ENCODE measurements at regions not wholly inside any gene's neighbourhood (a gene's known extent, or its start where the extent isn't known, plus 50 kb on each side); places are given as distances from the start of the nearest gene placed in this dataset.

GRCh38 chr4:184575306-184575705, 73.9 kb downstream of the CASP3 start:
- no peak for DNase-seq (ENCODE audit: low read depth in 3 of 3, low spot score in 1 of 3)

DNA sequence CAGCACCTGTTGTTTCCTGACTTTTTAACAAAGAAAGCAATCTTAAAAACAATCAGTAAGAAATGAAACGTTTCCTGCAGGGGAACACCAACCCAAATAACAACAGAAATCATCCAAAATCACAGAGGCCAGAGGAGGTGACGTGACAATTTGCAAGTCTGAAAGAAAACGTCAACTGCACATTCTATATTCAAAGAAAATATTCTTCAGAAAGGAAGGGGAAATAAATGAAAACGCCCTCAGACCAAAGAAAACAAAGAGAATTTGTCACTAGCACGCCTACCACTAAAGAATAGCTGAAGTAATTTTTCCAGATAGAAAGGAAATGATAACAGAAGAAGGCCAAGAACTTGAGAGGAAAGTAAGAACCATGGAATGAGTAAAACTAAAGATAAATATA, 74.4 kb downstream of the CASP3 start:
- no peak for DNase-seq (ENCODE audit: low read depth in 3 of 3, low spot score in 1 of 3)

GRCh38 chr4:184573701-184574100, 75.5 kb downstream of the CASP3 start:
- no peak for DNase-seq (ENCODE audit: low read depth in 3 of 3, low spot score in 1 of 3)

DNA sequence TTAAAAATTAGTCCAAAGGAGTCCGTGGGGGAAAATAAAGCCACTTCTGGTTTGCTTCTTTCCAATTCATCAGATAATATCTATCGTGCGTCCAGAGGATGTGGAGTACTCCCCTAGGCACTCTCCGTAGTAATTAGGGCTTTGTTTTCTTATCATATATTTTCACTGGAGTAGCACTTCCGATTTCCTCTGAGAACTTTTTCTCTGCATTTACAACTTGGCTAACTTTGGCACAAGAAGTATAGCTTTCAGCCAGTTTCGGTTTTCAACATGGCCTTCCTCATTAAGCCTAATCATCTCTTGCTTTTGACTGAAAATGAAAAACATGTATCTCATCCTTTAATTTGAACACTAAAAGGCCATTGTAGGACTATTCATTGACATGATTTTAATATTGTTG, 80.5 kb downstream of the CASP3 start:
- DNase-seq (ENCODE audit: low read depth in 3 of 3, low spot score in 1 of 3), result no peak

DNA sequence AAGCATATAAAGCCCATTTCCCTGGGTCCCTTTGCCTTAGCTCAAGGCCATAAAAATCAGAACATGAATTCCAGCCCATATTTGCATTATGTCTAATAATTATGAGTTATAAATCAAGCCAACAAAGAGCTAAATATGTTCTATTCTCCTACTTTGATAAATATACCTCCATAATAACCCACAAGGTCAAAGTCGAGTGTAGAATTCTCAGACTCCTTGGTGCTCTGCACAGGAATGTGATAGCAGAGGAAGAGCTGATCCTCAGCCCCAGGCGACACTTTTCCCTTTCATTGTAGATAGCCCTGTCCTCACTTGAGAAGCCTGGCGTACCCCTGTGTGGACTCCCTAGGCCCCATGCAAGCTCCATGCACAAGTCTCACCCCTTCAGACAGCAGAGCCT, 85.6 kb downstream of the CASP3 start:
- DNase-seq (ENCODE audit: low read depth in 3 of 3, low spot score in 1 of 3), result no peak

GRCh38 chr4:184558996-184559395, 84.6 kb upstream of the IRF2 start:
- DNase-seq (ENCODE audit: low read depth in 3 of 3, low spot score in 1 of 3), result no peak

- DNase-seq (ENCODE audit: low read depth in 3 of 3, low spot score in 1 of 3), result no peak
These were observed 79.5 kb upstream of the IRF2 start for GRCh38 chr4:184553891-184554290.

DNA sequence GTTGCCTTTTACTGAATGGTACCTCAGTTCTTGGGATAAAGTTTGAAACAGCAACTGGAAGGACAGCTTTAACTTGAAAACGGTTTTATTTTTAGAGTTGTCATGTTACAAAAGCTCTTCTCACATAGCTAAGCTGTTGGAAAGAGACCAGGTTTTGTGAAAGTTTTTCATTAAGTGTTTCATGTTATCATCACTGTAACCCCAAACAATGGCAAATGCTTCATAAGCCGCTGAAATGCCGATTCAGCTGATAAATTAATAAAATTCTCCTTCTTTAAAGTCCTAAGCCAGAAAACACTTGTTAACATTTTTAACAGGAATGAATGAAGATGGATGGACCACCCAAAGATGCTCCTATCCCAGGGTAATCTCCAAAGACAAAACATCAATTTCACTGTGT, 76.1 kb upstream of the IRF2 start:
- no peak for DNase-seq (ENCODE audit: low read depth in 3 of 3, low spot score in 1 of 3)

DNA sequence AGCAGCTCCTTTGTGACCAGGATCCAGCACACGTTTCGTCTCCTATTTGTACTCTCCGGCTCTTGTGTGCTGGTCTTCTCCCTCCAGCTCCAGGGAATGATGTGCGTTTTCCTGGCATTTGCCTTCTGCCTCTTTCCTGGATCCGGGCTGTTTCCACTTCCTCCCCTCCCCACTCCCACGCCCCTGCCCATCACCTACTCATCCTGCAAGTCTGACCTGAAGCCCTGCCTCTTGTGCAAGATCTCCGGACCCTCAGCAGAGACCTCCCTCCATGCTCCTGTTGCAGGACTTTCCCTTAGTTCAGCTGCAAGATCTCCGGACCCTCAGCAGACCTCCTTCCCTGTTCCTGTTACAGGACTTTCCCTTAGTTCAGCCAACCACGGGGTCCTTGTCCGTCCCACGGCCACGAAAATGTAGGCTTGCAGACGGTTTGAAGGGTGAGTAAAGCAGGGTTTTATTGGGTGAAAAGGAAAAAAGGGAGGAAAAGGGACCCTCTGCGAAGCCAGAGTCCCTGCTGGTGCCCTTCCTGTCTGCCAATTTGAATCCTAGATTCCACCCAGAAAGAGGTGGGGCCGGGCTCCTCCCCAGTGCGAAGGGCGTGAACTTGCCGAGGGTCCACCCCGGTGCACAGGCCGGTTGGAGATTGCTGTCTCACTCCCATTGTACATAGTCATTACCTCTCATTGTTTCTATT, 74.4 kb upstream of the IRF2 start:
- DNase-seq (ENCODE audit: low read depth in 3 of 3, low spot score in 1 of 3), result no peak

DNA sequence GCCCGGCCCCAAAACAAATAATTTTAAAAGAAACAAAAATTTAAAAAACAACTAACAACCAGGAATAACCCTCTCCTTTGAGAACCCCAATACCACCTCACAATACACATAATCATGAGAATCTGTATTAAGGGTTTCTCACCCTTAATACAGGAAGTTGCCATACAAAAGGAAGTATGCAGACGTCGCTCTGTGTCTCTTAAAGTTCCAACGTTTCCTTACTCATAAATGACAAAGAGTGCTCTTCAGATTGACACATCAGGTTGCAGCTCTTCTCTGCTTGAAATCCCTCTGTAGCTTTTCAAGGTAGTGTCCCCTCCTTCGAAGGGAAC, 73.9 kb upstream of the IRF2 start:
- no peak for DNase-seq (ENCODE audit: low read depth in 3 of 3, low spot score in 1 of 3)

DNA sequence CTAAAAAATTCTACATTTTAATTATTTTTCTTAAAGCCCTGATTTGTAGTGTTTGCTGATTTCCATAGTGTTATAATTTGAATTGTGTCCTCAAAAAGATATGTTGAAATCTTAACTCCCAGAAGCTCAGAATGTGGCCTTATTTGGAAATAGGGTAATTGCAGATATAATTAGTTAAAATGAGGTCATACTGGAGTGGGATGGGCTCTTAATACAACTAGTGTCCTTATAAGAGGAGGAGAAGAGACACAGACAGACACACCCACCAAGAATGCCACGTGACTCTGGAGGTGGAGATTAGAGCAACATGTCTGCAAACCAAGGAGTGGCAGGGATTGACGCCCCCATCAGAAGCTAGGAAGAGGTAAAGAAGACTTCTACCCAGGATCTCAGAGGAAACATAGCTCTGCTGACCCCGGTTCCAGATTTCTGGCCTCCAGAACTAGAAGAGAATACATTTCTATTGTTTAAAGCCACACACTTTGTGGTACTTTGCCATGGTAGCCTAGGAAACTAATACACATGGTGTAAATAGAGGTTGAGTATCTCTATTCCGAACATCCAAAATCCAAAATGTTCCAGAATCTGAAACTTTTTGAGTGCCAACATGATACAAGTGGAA, 70.5 kb upstream of the IRF2 start:
- no peak for DNase-seq (ENCODE audit: low read depth in 3 of 3, low spot score in 1 of 3)

GRCh38 chr4:184541907-184542306, 67.6 kb upstream of the IRF2 start:
- DNase-seq (ENCODE audit: low read depth in 3 of 3, low spot score in 1 of 3), result no peak

GRCh38 chr4:184540307-184540706, 66.0 kb upstream of the IRF2 start:
- DNase-seq (ENCODE audit: low read depth in 3 of 3, low spot score in 1 of 3), result no peak

DNA sequence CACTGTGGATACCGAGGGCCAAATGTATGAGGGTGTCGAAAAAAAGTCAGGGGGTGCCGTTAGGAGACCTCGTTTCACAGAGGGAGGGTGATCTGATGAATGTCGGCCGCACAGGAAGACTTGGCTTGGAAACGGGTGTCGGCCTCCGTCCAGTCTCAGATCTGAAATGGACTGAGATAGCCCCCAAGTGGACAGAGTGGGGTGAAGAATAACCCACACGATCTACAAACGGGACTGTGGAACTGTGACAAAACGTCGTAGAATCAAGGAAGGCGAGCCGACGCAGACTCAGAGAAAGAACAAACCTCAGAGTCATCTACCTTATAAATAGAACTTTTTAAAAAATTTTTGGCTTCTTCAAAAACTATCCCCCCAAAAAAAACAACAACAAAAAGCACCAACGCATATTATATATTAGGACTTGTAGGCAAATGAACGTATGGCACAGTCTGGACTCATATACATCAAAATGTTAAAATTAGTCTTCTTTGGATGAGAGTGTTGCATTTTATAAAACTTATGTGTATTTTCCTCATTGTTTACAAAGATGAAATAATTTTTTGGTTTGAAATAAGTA, 63.8 kb upstream of the IRF2 start:
- peak; percentile 16 to 39 (median 18) for DNase-seq (ENCODE audit: low read depth in 3 of 3, low spot score in 1 of 3)

- peak; percentile 82 to 88 (median 86) for DNase-seq (ENCODE audit: low read depth in 3 of 3, low spot score in 1 of 3)
These were observed 63.1 kb upstream of the IRF2 start for GRCh38 chr4:184537269-184538022.

GRCh38 chr4:184536881-184537248, 62.5 kb upstream of the IRF2 start:
- DNase-seq (ENCODE audit: low read depth in 3 of 3, low spot score in 1 of 3), result no peak

- DNase-seq (ENCODE audit: low read depth in 3 of 3, low spot score in 1 of 3), result no peak
These were observed 61.9 kb upstream of the IRF2 start for GRCh38 chr4:184536065-184536880.

DNA sequence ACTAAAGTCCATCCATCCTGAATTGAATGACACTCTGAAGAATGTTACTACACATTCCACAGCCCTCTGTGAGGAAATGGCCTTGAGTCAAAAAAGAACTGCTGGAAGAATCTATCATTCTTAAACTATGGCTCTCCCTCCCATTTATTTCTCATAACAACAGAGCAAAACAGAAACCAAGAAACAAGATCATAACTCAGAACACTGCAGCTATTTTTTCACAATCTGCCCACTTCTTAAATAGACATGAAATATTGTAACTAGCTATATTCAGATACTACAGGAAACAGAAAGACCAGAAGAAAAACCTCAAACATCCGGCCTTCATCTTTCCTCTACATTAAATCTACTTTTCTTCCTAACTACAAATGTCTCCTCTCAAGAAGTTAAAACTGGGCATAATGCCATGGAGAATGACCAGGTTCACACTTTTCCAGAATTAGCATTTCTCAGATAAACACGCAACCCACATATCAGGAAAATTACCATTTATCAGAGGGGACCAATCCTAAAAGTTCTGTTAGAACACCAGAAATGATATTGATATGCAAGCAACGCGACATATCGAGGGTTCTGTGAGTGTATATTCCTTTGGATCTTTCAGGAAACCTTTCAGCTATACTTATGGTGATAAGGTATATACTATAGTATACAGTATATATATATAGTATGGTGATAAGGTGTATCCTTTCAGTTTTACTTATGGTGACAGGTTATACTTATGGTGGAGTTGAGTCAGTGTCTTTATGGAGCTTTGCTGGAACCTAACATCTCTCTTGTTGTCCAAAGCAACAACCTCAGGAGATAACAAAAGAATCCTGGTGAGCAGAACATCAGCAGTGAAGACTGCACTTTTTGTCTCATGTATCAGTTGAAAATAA, 60.4 kb upstream of the IRF2 start:
- no peak for DNase-seq (ENCODE audit: low read depth in 3 of 3, low spot score in 1 of 3)

GRCh38 chr4:184533908-184534307, 59.6 kb upstream of the IRF2 start:
- no peak for DNase-seq (ENCODE audit: low read depth in 3 of 3, low spot score in 1 of 3)

DNA sequence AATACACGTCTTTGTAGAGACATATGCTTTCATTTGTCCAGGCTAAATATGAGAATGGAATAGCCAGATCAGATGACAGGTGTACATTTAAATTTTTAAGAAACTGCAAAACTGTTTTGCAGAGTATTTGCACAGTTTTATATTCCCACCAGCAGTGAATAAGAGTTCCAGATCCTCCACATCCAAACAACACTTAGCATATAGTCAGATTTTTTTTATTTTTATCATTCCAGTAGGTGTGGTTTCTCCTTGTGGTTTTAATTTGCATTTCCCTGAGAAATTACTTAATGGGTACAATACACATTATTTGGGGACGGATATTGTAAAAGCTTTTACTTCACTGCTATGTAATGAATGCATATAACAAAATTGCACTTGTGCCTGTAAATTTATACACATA, 56.7 kb upstream of the IRF2 start:
- DNase-seq (ENCODE audit: low read depth in 3 of 3, low spot score in 1 of 3), result no peak

All from stimulated activated CD4-positive, alpha-beta T cell treated with anti-CD3 and anti-CD28 coated beads, TNF-alpha, amount 100 ng/mL, for 1 hour (primary cell).